AG10803 (cell line): ENCODE measurements at regions not wholly inside any gene's neighbourhood (a gene's known extent, or its start where the extent isn't known, plus 50 kb on each side); places are given as distances from the start of the nearest gene placed in this dataset.
A peak's percentile ranks its signal among the peaks of the same experiment; 100 is the strongest.
"Not testable (repeated sequence)": the region's sequence is repeated elsewhere in the genome, so short reads cannot be mapped to it uniquely, and the experiment has no call there.

Experiments used
- DNase-seq: peaks from one replicate; pipeline ENCODE4 v3.0.0; 2010; ENCODE audit warnings: low read depth
- H3K4me3 ChIP-seq: 2 replicates; pipeline ENCODE4 v1.5.1; 2011; ENCODE audit warnings: mild to moderate bottlenecking, low read length, control low read depth
- CTCF ChIP-seq: conservative IDR thresholded peaks from 2 replicates; pipeline ENCODE4 v1.5.1; 2011; ENCODE audit warnings: mild to moderate bottlenecking, low read length, control low read depth, inconsistent platforms

GRCh38 chr12:19763488-19763887 lies 324.2 kb downstream of the AEBP2 start:
- no peak overlapping the region for H3K4me3 ChIP-seq
- no peak for DNase-seq
- no peak for TF ChIP-seq CTCF

GRCh38 chr12:19764408-19764807 lies 325.1 kb downstream of the AEBP2 start:
- TF ChIP-seq CTCF, result no peak
- no peak overlapping the region for H3K4me3 ChIP-seq
- peak; percentile 34 for DNase-seq

GRCh38 chr12:19771858-19772257 lies 332.6 kb downstream of the AEBP2 start:
- peak; percentile 86 for DNase-seq
- no peak overlapping the region for H3K4me3 ChIP-seq
- TF ChIP-seq CTCF, result no peak

GRCh38 chr12:19772776-19773175 lies 333.5 kb downstream of the AEBP2 start:
- no peak for TF ChIP-seq CTCF
- DNase-seq, result no peak
- H3K4me3 ChIP-seq, result no peak overlapping the region

GRCh38 chr12:19775241-19775640 lies 335.9 kb downstream of the AEBP2 start:
- no peak for TF ChIP-seq CTCF
- no peak overlapping the region for H3K4me3 ChIP-seq
- no peak for DNase-seq

GRCh38 chr12:19775976-19776375 lies 336.7 kb downstream of the AEBP2 start:
- H3K4me3 ChIP-seq, DNase-seq: not testable (repeated sequence)

GRCh38 chr12:19778172-19778571 lies 338.9 kb downstream of the AEBP2 start:
- peak; percentile 39 for DNase-seq
- TF ChIP-seq CTCF, result no peak
- H3K4me3 ChIP-seq, result no peak overlapping the region

- no peak overlapping the region for H3K4me3 ChIP-seq
- no peak for TF ChIP-seq CTCF
- DNase-seq, result no peak
Observed at GRCh38 chr12:19778797-19779196, 339.5 kb downstream of the AEBP2 start.
